ENCODE measurements at regions not wholly inside any gene's neighbourhood (a gene's known extent, or its start where the extent isn't known, plus 50 kb on each side); places are given as distances from the start of the nearest gene placed in this dataset.
A peak's percentile ranks its signal among the peaks of the same experiment; 100 is the strongest.

GRCh38 chr4:129641179-129641578 is 545.2 kb downstream of the C4orf33 start:
- Mint-ChIP-seq H3K27ac (ENCODE audit: unreplicated experiment) (no peak overlapping the region), H3K36me3 (ENCODE audit: low read depth) (peaks cover 1% of the 10 kb centered on the region), H3K4me3 (ENCODE audit: unreplicated experiment) (no peak overlapping the region), H3K9me3 (ENCODE audit: low read depth) (peaks cover 3% of the 10 kb centered on the region), H3K27me3 (ENCODE audit: low read depth) (peaks cover 5% of the 10 kb centered on the region), H3K4me1 (ENCODE audit: low read depth) (no peaks in the 10 kb centered on the region)
- TF ChIP-seq CTCF (IDR thresholded peaks at IDR 0.05), result peak; percentile 92
- no peak for DNase-seq (ENCODE audit: low spot score)

- no peak for TF ChIP-seq CTCF (IDR thresholded peaks at IDR 0.05)
- H3K36me3 Mint-ChIP-seq (ENCODE audit: low read depth), result peaks cover 1% of the 10 kb centered on the region
- no peak overlapping the region for H3K27ac Mint-ChIP-seq (ENCODE audit: unreplicated experiment)
- H3K4me3 Mint-ChIP-seq (ENCODE audit: unreplicated experiment), result no peak overlapping the region
- no peaks in the 10 kb centered on the region for H3K4me1 Mint-ChIP-seq (ENCODE audit: low read depth)
- DNase-seq (ENCODE audit: low spot score), result no peak
- peaks cover 5% of the 10 kb centered on the region for H3K27me3 Mint-ChIP-seq (ENCODE audit: low read depth)
- H3K9me3 Mint-ChIP-seq (ENCODE audit: low read depth), result peaks cover 3% of the 10 kb centered on the region
These were observed 549.5 kb downstream of the C4orf33 start for GRCh38 chr4:129645461-129645860.

GRCh38 chr4:129668092-129668491 is 572.1 kb downstream of the C4orf33 start:
- no peak for DNase-seq (ENCODE audit: low spot score)
- no peaks in the 10 kb centered on the region for H3K4me1 Mint-ChIP-seq (ENCODE audit: low read depth)
- no peaks in the 10 kb centered on the region for H3K36me3 Mint-ChIP-seq (ENCODE audit: low read depth)
- no peaks in the 10 kb centered on the region for H3K9me3 Mint-ChIP-seq (ENCODE audit: low read depth)
- TF ChIP-seq CTCF (IDR thresholded peaks at IDR 0.05), result no peak
- no peak overlapping the region for H3K4me3 Mint-ChIP-seq (ENCODE audit: unreplicated experiment)
- peaks cover 3% of the 10 kb centered on the region for H3K27me3 Mint-ChIP-seq (ENCODE audit: low read depth)
- H3K27ac Mint-ChIP-seq (ENCODE audit: unreplicated experiment), result no peak overlapping the region

GRCh38 chr4:129672941-129673340 is 577.0 kb downstream of the C4orf33 start:
- Mint-ChIP-seq H3K4me1 (ENCODE audit: low read depth) (no peaks in the 10 kb centered on the region), H3K27me3 (ENCODE audit: low read depth) (peaks cover 3% of the 10 kb centered on the region), H3K36me3 (ENCODE audit: low read depth) (no peaks in the 10 kb centered on the region), H3K4me3 (ENCODE audit: unreplicated experiment) (no peak overlapping the region), H3K9me3 (ENCODE audit: low read depth) (peaks cover 3% of the 10 kb centered on the region), H3K27ac (ENCODE audit: unreplicated experiment) (no peak overlapping the region)
- peak; percentile 17 for TF ChIP-seq CTCF (IDR thresholded peaks at IDR 0.05)
- DNase-seq (ENCODE audit: low spot score), result no peak

- Mint-ChIP-seq H3K4me1 (ENCODE audit: low read depth) (no peaks in the 10 kb centered on the region), H3K27me3 (ENCODE audit: low read depth) (peaks cover 2% of the 10 kb centered on the region), H3K27ac (ENCODE audit: unreplicated experiment) (no peak overlapping the region), H3K36me3 (ENCODE audit: low read depth) (no peaks in the 10 kb centered on the region), H3K9me3 (ENCODE audit: low read depth) (peaks cover 3% of the 10 kb centered on the region), H3K4me3 (ENCODE audit: unreplicated experiment) (no peak overlapping the region)
- TF ChIP-seq CTCF (IDR thresholded peaks at IDR 0.05), result no peak
- no peak for DNase-seq (ENCODE audit: low spot score)
These were observed 579.1 kb downstream of the C4orf33 start for GRCh38 chr4:129675036-129675435.

All from chondrocyte (in vitro differentiated cells).